ENCODE measurements at regions not wholly inside any gene's neighbourhood (a gene's known extent, or its start where the extent isn't known, plus 50 kb on each side); places are given as distances from the start of the nearest gene placed in this dataset.
"Not testable (repeated sequence)": the region's sequence is repeated elsewhere in the genome, so short reads cannot be mapped to it uniquely, and the experiment has no call there.

- FAIRE-seq (no peak), DNase-seq (ENCODE audit: insufficient read length, low spot score) (no peak)
Observed at GRCh38 chr1:194028002-194028401, 841.6 kb upstream of the B3GALT2 start.

DNA sequence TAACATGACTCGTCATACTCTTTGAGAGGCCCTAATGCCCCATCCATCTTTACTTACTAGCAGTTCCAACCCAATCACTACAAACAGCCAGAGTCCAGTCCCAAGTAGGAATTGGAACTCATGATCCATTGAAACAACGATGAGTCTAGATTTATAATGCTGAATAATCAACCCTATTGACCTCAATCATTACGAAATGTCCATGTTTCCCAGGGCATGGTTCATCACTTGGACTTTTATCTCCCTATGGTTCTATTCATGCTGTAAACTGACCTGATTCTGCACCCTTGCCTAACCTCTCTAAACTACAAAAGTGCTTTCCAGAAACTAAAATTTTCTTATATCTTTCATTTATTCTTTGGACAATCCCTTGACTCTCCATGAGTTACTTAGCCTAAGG is 840.0 kb upstream of the B3GALT2 start:
- no peak for DNase-seq (ENCODE audit: insufficient read length, low spot score)
- FAIRE-seq = no peak

DNA sequence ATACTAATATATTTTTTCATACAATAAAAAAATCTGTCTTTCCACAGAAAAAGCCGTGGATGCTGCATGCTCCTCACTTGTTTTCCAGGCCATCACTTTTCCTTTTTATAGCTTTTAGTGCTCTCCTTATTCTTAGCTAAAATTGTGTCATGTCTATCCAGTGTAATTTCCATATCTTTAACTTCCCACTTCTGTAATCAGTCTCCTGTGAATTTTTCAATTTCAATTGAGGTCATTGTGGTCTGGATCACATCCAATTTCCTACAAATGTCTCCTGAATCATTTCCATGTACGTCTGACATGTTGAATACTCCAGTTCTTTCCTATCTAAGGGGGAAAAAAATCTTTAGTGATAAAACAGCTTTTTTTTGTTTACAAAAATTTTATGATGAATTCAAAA is 838.2 kb upstream of the B3GALT2 start:
- FAIRE-seq (no peak), DNase-seq (ENCODE audit: insufficient read length, low spot score) (no peak)

DNA sequence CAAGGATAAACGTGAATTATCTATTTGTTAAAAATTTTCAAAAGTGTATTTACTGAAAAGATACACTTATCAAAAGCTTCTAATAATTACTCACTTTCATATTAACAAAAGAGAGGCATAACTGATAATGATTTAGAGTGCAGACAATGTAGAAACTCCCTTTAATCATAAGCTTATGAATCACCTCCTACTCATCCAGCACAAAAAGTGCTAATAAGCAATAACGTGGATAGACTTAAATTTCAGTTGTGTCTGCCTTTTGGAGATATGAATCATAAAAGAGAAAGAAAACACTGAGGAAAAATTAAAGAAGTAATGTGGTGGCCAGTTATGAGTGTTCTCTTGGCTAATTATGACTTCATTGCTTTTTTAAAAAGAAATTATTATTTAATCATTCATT is 827.6 kb upstream of the B3GALT2 start:
- FAIRE-seq (no peak), DNase-seq (ENCODE audit: insufficient read length, low spot score) (no peak)

DNA sequence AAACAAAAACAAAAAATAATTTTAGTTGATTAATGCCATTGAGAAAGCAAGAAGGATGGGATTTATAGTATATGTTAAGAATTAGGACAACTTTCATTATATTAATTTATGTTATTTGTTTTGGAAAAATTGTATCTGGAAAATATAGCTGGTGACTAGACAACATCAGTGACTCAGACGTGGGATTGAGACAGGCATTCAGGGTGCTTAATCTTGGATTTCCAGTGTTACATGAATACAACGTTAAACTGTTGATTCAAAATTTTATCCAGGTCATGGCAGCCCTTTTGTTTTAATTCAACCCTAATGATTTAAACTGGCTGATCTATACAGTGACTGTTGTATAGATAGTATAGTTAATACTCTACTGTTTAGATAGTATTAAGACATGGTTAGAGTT is 827.1 kb upstream of the B3GALT2 start:
- FAIRE-seq (no peak), DNase-seq (ENCODE audit: insufficient read length, low spot score) (no peak)

DNA sequence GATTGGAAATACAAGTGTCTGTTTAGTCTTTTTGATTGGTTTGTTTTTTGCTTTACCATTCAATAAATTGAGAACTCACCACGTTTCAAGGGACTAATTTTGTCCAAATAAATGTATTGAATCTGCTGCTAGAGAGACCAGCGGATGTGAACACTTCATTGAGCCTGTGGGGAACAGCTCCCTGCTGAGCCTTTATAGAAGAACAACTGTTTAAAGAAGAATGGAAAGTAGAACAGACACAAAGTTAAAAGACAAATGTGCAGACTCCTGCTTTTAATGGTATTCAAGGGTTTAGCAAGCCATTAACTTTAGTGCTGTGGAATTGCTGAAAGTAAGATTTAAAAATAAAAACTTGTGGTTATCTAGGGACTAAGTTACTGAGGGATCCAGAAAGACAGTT is 817.7 kb upstream of the B3GALT2 start:
- DNase-seq (ENCODE audit: insufficient read length, low spot score) (no peak), FAIRE-seq (no peak)

GRCh38 chr1:194001726-194002350 is 815.4 kb upstream of the B3GALT2 start:
- not testable (repeated sequence) for FAIRE-seq; DNase-seq (ENCODE audit: insufficient read length, low spot score)

DNA sequence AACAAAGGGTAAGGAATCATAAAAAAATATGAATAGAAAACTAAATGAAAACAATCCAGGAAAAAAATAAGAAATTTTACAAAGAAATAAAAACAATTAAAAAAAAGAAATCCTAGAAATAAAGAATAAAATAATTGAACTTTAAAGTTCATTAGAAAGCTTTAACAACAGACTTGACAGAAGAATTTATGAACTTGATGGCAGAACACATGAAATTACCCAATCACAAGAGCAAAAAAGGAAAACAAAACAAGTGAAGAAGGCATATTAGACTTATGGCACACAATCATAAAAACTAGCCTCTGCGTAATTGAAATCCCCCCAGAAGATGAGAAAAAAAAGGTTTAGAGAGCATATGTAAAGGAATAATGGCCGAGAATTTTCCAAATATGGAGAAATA is 802.5 kb upstream of the B3GALT2 start:
- FAIRE-seq = no peak
- DNase-seq (ENCODE audit: insufficient read length, low spot score) = no peak

DNA sequence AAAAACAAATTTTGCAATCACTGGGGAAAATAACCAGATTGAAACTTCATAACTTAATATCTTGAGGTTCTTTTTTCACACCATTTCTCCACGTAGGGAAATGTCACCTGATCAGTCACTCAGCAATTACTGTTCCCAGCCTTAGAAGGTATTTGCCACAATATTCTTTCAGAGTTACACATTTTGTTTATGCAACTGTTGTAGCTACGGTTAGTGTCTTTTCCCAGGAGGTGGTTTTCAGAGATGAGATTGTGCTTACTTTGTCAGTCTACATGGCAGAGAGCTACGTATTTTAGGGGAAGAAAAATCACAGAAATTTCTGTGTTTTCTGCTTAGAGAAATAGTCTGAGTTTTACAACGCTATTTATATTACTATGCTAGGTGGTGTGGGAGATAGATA is 792.8 kb upstream of the B3GALT2 start:
- no peak for DNase-seq (ENCODE audit: insufficient read length, low spot score)
- FAIRE-seq = no peak

DNA sequence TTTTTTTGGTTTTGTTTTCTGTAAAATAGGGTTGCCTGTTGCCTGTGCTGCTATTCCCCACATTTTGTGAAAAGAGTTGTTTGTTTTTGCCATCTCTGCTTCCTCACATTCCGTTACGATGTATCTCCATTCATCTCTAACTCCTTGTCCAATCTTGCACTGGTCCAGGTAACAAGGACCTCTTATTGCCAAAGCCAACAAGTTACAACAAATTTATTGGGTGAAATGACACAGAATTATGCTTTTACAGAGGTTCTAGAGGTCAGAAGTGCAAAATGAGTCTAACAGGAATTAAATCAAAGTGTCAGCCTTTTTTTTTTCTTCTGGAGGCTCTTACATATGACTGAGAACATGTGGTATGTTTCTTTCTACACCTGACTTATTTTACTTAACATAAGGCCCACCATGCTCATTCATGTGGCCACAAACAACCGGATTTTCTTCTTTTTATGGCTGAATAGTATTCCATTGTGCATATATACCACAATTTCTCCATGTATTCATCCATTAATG is 787.9 kb upstream of the B3GALT2 start:
- no peak for FAIRE-seq

DNA sequence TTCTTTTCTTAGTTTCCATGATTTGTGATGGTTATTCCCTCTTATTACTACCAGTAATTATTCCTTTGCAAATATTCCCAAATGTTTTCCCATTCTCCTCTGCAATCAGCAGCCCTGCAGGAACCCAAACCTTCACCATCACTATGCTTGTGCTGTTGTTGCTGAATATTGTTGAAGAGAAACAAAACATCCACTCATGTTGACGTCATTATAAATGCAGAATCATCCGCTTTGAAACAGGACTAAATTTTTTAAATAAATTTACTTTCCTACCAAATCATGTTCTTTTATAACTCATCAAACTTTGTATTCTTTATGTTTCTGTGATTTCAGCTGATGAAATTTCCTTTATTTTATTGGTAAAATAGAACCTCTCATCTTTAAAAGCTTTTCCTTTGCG is 787.0 kb upstream of the B3GALT2 start:
- FAIRE-seq = no peak
- DNase-seq (ENCODE audit: insufficient read length, low spot score) = no peak

More for the DNA sequence above, 787.9 kb upstream of the B3GALT2 start:
- no peak for DNase-seq (ENCODE audit: insufficient read length, low spot score)

- DNase-seq (ENCODE audit: insufficient read length, low spot score) = no peak
- FAIRE-seq = no peak
Observed at GRCh38 chr1:193971595-193971994, 785.2 kb upstream of the B3GALT2 start.

DNA sequence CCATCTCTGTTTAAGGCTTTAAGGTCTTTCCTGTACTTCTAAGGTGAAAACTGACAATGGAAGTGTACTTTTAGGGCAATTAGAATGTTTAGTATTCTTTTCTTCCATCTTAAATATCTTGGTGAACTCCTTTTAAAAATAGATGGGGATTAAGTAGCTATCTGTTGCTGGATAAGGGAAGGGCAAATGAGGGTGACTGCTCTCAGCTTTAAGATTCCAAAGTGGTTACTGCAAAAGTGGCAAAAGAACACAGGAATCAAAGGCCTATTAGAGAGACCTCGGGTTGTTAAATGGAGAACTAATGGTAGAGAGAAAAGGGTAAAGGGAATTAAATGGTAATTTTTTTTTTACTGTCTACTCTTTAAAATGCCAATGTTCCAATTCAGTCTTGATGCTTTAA is 774.1 kb upstream of the B3GALT2 start:
- DNase-seq (ENCODE audit: insufficient read length, low spot score) = no peak
- FAIRE-seq = no peak

GRCh38 chr1:193960040-193960439 is 773.6 kb upstream of the B3GALT2 start:
- no peak for FAIRE-seq
- no peak for DNase-seq (ENCODE audit: insufficient read length, low spot score)

DNA sequence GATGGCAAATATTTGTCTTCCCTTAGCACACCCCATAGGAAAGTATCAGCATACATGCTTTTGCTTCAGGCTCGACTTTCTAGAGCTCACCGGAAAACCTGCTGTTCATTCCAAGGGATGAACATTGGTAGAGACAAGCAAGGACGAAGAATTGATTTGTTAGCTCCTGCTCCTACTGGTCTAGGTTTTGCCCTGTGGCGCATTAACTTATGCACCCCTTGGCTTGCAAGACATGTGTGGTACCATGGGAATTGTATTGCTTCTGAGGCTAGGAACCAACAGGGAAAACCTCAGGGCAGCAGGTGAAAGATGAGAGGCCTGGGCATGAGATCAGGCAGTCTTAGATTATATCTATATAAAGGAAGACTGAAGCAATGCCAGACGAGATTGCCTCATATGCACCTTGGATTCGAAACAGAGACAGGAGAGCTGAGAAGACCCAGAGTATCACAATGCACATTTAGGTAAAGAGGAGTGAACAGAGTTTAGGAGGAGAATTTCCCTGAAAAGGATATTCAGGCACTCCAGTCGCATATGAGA is 771.2 kb upstream of the B3GALT2 start:
- FAIRE-seq (no peak), DNase-seq (ENCODE audit: insufficient read length, low spot score) (no peak)

GRCh38 chr1:193952778-193953374 is 766.5 kb upstream of the B3GALT2 start:
- DNase-seq (ENCODE audit: insufficient read length, low spot score) = no peak
- FAIRE-seq = no peak

DNA sequence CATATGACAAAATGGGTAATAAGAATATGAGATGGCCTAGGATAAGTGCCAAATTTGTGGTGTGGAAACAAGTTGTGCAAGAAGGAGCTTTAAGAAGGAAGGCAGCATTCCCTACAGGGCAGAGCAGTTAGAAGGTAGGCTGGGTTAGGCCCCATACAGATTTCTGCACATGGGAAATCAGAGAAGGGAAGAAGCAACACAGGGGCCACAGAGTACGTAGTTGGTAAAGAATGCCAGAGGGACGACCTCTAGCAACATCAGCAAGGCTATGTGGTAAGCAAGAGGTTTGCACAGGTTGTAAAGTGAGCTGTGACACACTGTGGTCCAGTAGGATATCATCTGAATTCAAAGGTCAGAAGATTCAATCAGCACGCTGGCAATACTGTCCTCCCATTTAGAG is 765.6 kb upstream of the B3GALT2 start:
- DNase-seq (ENCODE audit: insufficient read length, low spot score) (no peak), FAIRE-seq (no peak)

DNA sequence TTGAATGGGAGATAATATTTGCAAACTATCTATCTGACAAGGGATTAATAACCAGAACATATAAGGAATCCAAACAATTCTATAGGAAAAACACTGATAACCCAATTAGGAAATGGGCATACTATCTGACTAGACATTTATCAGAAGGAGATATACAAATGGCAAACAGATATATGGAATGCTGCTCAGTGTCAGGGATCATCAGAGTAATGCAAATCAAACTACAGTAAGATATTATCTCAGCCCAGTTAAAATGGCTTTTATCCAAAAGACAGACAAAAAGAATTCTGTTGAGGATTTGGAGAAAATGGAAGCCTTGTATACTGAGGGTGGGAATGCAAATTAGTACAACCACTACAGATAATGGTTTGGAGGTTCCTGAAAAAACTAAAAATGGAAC is 758.0 kb upstream of the B3GALT2 start:
- FAIRE-seq = no peak
- DNase-seq (ENCODE audit: insufficient read length, low spot score) = no peak

DNA sequence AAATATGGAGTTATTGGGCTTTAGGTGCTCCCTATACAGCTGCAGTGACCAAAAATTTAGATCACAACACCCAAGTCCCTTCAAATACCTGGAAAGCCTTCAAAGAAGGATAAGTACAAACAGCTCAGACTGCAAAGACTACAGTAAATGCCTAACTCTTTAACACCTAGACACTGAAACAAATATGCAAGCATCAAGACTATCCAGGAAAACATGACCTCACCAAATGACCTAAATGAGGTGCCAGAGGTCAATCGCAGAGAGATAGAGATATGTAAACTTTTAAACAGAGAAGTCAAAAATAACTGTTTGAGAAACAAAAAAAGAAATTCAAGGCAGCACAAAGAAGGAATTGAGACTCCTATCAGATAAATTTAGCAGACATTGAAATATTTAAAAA is 753.8 kb upstream of the B3GALT2 start:
- no peak for FAIRE-seq
- DNase-seq (ENCODE audit: insufficient read length, low spot score) = no peak

DNA sequence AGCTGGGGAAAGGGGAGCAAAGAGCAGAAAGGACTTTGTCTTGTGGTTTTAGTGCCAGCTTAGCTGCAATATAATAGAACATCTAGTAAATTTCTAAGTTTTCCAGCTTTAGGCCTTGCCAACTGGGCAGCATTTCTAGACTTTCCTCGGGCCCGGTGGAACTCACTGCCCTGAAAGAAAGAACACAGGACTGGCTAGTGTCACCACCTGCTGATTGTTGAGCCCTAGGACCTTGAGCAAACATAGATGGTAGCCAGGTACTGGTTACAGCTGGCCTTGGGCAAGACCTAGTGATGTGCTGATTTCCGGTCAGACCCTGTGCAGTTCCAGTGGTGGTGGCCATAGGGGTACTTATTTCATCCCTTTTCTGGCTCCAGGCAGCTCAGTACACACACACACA is 753.2 kb upstream of the B3GALT2 start:
- DNase-seq (ENCODE audit: insufficient read length, low spot score) (no peak), FAIRE-seq (no peak)

GRCh38 chr1:193937308-193937707 is 750.9 kb upstream of the B3GALT2 start:
- DNase-seq (ENCODE audit: insufficient read length, low spot score) (no peak), FAIRE-seq (no peak)

DNA sequence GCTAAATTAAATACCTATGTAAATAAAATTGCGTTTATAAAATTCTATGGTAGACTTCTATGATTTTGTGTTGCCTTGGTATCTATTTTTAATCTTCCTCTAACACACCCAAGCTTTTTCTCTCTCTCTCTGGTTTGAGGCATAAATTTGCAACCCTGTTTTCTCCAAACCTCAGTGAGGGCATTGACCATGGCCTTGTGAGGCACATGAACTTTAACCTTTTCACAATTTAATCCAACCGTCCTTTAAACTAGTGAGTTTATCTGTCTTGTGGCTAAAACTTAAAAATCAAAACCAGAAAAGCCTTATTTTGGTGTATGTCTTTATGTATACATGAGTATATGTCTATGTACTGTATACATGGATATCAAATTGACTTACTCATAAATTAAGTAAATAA is 746.6 kb upstream of the B3GALT2 start:
- no peak for FAIRE-seq

More for the DNA sequence above, 746.6 kb upstream of the B3GALT2 start:
- DNase-seq (ENCODE audit: insufficient read length, low spot score) = no peak

Measured in GM19239 (cell line).